LoVo (cell line): ENCODE measurements at regions not wholly inside any gene's neighbourhood (a gene's known extent, or its start where the extent isn't known, plus 50 kb on each side); places are given as distances from the start of the nearest gene placed in this dataset.
"Not testable (repeated sequence)": the region's sequence is repeated elsewhere in the genome, so short reads cannot be mapped to it uniquely, and the experiment has no call there.

ENCODE experiments used
- DNase-seq: peaks from one replicate; pipeline ENCODE4 v3.0.0-alpha.2; 2016; ENCODE audit warnings: low spot score

DNA sequence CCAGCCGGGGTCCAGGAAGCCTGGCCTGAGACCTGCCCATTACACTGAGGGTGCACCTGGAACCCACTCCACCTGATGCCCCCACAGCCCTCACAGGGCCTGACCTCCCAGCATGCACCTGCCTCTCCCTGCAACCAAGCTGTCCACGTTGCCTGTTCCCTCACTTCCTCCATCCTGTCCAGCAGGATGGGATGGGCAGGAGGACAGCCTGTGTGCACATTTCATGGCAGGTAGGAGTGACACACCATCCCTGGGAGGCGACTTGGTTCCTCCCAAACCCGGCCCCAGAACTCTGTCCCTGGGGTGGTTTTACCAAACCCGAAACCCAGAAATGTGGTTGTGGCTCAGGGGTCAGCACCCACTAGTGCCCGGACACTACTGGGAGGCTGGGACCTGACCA lies 203.8 kb upstream of the ZNF519 start:
- not testable (repeated sequence) for DNase-seq

- DNase-seq = not testable (repeated sequence)
These were observed 189.0 kb upstream of the ZNF519 start for GRCh38 chr18:14321217-14321616.

DNA sequence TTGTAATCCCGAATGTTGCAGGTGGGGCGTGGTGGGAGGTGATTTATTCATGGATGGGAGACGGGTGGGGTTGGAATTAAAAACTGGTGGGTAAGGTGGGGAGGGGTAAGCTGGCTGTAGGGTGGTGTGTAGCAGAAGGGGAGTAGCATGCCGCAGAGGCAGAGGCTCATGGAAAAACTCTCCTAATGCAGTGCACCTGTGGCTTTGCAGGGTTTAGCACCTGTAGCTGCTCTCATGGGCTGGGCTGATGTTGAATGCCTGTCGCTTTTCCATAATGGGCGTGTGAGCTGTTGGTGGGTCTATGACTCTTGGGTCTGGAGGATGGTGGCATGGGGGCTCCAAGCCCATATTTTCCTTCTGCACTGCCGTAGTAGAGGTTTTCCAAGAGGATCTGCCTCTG lies 169.0 kb upstream of the ZNF519 start:
- DNase-seq = not testable (repeated sequence)

- DNase-seq = not testable (repeated sequence)
These were observed 162.8 kb upstream of the ZNF519 start for GRCh38 chr18:14295081-14295480.

DNA sequence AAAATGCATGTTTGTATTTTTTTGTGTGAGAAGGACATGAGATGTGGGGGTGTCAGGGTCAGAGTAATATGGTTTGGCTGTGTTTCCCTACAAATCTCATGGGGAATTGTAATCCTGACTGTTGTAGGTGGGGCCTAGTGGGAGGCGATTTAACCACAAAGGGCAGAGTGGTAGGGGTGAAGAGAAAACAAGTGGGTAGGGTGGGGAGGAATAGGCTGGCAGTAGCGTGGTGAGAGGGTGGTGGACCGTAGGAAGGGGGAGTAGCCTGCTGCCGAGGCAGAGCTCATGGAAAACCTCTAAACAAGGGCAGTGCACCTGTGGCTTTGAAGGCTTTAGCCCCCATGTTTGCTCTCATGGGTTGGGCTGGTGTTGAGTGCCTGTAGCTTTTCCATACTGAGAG lies 152.8 kb upstream of the ZNF519 start:
- no peak for DNase-seq

DNA sequence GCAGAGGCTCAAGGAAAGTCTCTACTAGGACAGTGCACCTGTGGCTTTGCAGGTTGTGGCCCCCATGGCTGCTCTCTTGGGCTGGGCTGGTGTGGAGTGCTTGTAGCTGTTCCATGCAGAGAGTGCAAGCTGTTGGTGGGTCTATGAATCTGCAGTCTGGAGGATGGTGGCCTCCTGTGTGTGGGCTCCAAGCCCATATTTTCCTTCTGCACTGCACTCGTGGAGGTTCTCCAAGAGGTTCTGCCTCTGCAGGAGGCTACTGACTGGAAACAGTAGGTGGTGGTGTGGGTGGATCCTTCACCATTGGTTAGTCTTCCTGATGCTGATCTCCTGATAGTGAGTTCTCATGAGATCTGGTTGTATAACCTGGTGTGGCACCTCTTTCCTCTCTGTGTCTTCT lies 143.2 kb upstream of the ZNF519 start:
- DNase-seq = not testable (repeated sequence)

DNA sequence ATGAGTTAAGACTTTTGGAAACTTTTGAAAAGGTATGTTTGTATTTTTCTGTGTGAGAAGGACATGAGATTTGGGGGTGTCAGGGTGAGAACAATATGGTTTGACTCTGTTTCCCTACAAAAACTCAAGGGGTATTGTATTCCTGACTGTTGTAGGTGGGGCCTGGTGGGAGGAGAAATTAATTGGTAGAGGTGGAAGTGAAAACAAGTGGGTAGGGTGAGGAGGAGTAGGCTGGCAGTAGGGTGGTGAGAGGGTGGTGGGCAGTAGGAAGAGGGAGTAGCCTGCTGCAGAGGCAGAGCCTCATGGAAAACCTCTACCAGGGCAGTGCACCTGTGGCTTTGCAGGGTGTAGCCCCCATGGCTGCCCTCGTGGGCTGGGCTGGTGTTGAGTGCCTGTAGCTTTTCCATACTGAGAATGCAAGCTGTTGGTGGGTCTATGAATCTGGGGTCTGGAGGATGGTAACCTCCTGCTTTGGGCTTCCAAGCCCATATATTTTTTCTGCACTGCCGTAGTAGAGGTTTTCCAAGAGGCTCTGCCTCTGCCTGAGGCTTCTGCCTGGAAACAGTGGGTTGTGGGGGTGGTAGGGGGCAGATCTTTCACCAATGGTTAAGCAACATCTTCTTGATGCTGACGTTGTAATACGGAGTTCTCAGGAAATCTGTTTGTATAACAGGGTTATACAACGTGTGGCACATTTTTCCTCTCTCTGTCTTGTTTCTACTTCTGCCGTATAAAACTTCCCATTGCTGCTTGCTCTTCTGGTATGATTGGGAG lies 133.6 kb upstream of the ZNF519 start:
- DNase-seq = not testable (repeated sequence)

GRCh38 chr18:14262786-14263185 lies 130.6 kb upstream of the ZNF519 start:
- not testable (repeated sequence) for DNase-seq

GRCh38 chr18:14250084-14250677 lies 117.9 kb upstream of the ZNF519 start:
- not testable (repeated sequence) for DNase-seq

GRCh38 chr18:14239224-14239623 lies 107.0 kb upstream of the ZNF519 start:
- not testable (repeated sequence) for DNase-seq

GRCh38 chr18:14236356-14237048 lies 104.3 kb upstream of the ZNF519 start:
- not testable (repeated sequence) for DNase-seq

- not testable (repeated sequence) for DNase-seq
These were observed 93.0 kb upstream of the ZNF519 start for GRCh38 chr18:14225286-14225679.

DNA sequence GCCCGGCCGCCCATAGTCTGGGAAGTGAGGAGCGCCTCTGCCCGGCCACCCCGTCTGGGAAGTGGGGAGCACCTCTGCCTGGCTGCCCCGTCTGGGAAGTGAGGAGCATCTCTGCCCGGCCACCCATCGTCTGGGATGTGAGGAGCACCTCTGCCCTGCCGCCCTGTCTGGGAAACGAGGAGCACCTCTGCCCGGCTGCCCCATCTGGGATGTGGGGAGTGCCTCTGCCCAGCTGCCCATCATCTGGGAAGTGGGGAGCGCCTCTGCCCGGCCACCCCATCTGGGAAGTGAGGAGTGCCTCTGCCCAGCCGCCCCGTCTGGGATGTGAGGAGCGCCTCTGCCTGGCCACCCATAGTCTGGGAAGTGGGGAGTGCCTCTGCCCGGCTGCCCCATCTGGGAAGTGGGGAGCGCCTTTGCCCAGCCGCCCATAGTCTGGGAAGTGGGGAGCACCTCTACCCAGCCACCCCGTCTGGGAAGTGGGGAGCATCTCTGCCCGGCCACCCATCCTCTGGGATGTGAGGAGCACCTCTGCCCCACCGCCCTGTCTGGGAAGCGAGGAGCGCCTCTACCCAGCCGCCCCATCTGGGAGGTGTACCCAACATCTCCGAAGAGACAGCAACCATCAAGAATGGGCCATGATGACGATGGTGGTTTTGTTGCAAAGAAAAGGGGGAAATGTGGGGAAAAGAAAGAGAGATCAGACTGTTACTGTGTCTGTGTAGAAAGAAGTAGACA lies 92.5 kb upstream of the ZNF519 start:
- DNase-seq = not testable (repeated sequence)

DNA sequence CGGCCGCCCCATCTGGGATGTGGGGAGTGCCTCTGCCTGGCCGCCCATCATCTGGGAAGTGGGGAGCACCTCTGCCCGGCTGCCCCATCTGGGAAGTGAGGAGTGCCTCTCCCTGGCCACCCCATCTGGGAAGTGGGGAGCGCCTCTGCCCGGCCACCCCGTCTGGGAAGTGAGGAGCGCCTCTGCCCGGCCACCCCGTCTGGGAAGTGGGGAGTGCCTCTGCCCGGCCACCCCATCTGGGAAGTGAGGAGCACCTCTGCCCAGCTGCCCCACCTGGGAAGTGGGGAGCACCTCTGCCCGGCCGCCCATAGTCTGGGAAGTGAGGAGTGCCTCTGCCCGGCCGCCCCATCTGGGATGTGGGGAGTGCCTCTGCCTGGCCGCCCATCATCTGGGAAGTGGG lies 91.7 kb upstream of the ZNF519 start:
- DNase-seq = not testable (repeated sequence)

DNA sequence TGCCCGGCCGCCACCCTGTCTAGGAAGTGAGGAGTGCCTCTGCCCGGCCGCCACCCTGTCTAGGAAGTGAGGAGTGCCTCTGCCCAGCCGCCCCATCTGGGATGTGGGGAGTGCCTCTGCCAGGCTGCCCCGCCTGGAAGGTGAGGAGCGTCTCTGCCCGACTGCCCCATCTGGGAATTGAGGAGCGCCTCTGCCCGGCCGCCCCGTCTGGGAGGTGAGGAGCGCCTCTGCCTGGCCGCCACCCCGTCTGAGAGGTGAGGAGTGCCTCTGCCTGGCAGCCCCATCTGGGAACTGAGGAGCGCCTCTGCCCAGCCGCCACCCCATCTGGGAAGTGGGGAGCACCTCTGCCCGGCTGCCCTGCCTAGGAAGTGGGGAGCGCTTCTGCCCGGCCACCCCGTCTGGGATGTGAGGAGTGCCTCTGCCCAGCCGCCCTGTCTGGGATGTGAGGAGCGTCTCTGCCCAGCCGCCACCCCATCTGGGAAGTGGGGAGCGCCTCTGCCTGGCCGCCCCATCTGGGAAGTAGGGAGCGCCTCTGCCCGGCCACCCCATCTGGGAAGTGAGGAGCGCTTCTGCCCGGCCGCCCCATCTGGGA lies 91.1 kb upstream of the ZNF519 start:
- DNase-seq = not testable (repeated sequence)

DNA sequence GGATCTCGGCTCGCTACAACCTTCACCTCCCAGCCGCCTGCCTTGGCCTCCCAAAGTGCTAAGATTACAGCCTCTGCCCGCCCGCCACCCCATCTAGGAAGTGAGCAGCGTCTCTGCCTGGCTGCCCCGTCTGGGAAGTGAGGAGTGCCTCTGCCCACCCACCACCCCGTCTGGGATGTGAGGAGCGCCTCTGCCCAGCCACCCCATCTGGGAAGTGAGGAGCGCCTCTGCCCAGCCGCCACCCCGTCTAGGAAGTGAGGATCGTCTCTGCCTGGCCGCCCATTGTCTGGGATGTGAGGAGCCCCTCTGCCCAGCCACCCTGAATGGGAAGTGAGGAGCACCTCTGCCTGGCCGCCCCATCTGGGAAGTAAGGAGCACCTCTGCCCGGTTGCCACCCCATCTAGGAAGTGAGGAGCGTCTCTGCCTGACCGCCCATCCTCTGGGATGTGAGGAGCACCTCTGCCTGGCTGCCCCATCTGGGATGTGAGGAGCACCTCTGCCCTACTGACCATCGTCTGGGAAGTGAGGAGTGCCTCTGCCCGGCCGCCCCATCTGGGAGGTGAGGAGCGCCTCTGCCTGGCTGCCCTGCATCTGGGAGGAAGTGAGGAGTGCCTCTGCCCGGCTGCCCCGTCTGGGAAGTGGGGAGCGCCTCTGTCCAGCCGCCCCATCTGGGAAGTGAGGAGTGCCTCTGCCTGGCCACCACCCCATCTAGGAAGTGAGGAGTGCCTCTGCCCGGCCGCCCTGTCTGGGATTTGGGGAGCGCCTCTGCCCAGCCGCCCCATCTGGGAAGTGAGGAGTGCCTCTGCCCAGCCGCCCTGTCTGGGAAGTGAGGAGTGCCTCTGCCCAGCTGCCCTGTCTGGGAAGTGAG lies 90.4 kb upstream of the ZNF519 start:
- DNase-seq = not testable (repeated sequence)

DNA sequence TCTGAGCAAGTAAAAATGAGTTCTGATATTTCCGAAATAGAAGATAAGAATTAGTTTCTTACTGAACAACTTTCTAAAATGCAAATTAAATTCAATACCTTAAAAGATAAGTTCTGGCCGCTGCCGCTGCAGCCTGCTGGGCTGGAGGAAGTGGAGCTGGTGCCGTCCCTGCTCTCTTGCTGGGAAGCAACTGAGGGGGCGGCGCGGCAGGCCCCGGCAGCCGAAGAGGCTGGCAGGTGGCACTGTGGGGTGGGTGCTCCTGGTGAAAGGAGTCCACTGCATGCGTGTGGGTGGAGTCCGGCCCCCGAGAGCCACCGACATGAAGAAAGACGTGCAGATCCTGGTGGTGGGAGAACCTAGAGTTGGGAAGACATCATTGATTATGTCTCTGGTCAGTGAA lies 89.5 kb upstream of the ZNF519 start:
- no peak for DNase-seq

DNA sequence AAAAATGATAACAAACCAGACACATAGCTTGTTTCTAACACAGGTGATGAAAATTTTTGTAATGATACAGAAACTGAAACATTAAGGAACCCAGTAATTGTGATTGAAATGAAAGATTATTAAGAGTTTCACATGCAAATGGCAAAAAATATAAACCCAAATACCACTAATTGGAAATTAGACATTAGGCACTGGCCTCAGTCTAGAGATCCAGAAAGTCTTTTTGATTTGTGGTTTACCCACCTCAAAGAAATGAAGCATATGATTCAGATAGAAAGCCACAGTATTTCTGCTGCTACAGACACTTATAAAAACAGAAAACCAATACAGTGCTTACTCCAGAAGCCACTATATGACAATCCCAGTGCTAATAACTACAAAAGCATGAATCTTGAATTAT lies 83.7 kb upstream of the ZNF519 start:
- not testable (repeated sequence) for DNase-seq

GRCh38 chr18:14203424-14203823 lies 71.2 kb upstream of the ZNF519 start:
- DNase-seq = not testable (repeated sequence)

DNA sequence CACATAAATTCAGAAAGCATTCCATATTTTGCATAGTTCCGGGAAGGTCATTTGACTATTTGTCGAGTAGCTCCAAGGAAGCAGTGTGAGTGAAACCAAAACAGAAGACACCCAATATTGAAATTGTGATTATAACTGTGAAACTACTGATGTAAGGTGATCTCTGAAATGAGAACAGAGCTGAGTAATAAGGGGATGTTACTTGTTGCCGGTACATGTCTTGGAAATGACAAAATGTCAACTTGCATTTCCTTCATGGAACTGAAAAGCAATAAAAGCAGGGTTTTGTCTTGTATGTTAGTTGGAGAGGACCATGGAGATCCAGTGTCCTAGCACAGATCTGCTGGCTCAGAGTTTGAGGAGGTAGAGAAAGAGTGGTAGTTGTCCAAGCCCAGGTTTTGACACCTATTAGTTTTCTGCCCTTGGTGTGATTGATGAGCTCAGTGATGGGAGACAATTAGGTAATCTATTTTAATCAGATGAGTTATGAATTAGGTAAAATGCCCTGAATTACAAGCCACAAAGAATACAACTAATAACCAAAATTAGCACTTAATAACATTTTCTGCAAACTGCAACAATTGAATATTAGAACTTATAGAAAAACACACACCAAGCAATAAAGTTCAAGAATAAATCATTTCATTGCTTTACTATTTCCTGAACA lies 58.7 kb upstream of the ZNF519 start:
- DNase-seq = not testable (repeated sequence)
